CD4-positive, alpha-beta T cell (primary cell): ENCODE measurements at regions not wholly inside any gene's neighbourhood (a gene's known extent, or its start where the extent isn't known, plus 50 kb on each side); places are given as distances from the start of the nearest gene placed in this dataset.

Source experiments
- ATAC-seq: fragments of 200-7000 bp; cut with Tn5 transposase; one replicate; pipeline ENCODE4 v1.10.0; 2022; ENCODE audit warnings: mild to moderate bottlenecking; ENCODE audit not compliant: poor library complexity
- CTCF ChIA-PET: fragments of 350-600 bp; sonication (Branson Sonifier 250); formaldehyde crosslinking; loops from one replicate; lab custom pipeline; 2021; ENCODE audit warnings: antibody characterized with exemption, inconsistent platforms; lab: Charles Lee
- POLR2A ChIA-PET: fragments of 350-600 bp; sonication (Branson Sonifier 250); formaldehyde crosslinking; loops from one replicate; lab custom pipeline; 2021; ENCODE audit warnings: antibody characterized with exemption, inconsistent platforms; lab: Charles Lee
- DNase-seq, 14 experiments: peaks; one replicate each; pipeline ENCODE4 v3.0.0-alpha.2; 2013 to 2020; ENCODE audit warnings: mixed read lengths in 2 of 14
- H3K27ac ChIP-seq, 2 donors: one replicate each; pipeline versions ENCODE4 v1.5.1 to v1.7.0; 2013; ENCODE audit warnings: low read length in 2 of 2, low read depth in 1 of 2, mild to moderate bottlenecking in 1 of 2
- H3K27me3 ChIP-seq, 2 experiments: 1 replicate in 1 of 2; 2 replicates in 1 of 2; pipeline versions ENCODE4 v1.6.1 to v1.7.0; 2013; ENCODE audit warnings: low read length in 2 of 2, control low read depth in 1 of 2, mild to moderate bottlenecking in 1 of 2, moderate library complexity in 1 of 2; ENCODE audit not compliant: insufficient read depth in 2 of 2, control insufficient read depth in 1 of 2
- H3K36me3 ChIP-seq: one replicate; pipeline ENCODE4 v1.6.1; 2013; ENCODE audit warnings: low read length, control low read depth; ENCODE audit not compliant: insufficient read depth
- H3K4me1 ChIP-seq: one replicate; pipeline ENCODE4 v1.6.1; 2013; ENCODE audit warnings: low read length, control low read depth; ENCODE audit not compliant: insufficient read depth
- H3K4me3 ChIP-seq: one replicate; pipeline ENCODE4 v1.5.1; 2013; ENCODE audit warnings: mild to moderate bottlenecking, low read length, moderate library complexity
- H3K9me3 ChIP-seq, 2 experiments: 1 replicate in 1 of 2; 2 replicates in 1 of 2; pipeline versions ENCODE4 v1.6.1 to v1.7.0; 2013; ENCODE audit warnings: low read length in 2 of 2, mild to moderate bottlenecking in 2 of 2, control low read depth in 1 of 2, moderate library complexity in 1 of 2; ENCODE audit not compliant: control insufficient read depth in 1 of 2, insufficient read depth in 1 of 2
- H3K27ac Mint-ChIP-seq: one replicate; pipeline ENCODE4 v1.8.0; 2020; ENCODE audit warnings: mixed read lengths
- H3K27me3 Mint-ChIP-seq: one replicate; pipeline ENCODE4 v1.8.0; 2021; ENCODE audit warnings: mixed read lengths
- H3K36me3 Mint-ChIP-seq: one replicate; pipeline ENCODE4 v1.8.0; 2021; ENCODE audit warnings: low read depth, mixed read lengths
- H3K4me1 Mint-ChIP-seq: one replicate; pipeline ENCODE4 v1.8.0; 2021; ENCODE audit warnings: low read depth, mixed read lengths
- H3K4me3 Mint-ChIP-seq: one replicate; pipeline ENCODE4 v1.8.0; 2020; ENCODE audit warnings: mild to moderate bottlenecking, mixed read lengths
- H3K9me3 Mint-ChIP-seq: one replicate; pipeline ENCODE4 v1.8.0; 2020; ENCODE audit warnings: mixed read lengths
- intact Hi-C, 2 experiments: fragments of 100-400 bp; cut with DNase I in 1 of 2; cut with micrococcal nuclease in 1 of 2; formaldehyde crosslinking; loops; one replicate each; pipeline versions ENCODE4 v1.15.1 to v1.9.0; 2023 to 2025; cut with DNase I, micrococcal nuclease
- TF ChIP-seq, protein P1 (sequence below): fragments of 200-600 bp; IDR thresholded peaks from one replicate; pipeline ENCODE4 v1.8.0; 2022; ENCODE audit warnings: antibody characterized with exemption, mild to moderate bottlenecking

DNA sequence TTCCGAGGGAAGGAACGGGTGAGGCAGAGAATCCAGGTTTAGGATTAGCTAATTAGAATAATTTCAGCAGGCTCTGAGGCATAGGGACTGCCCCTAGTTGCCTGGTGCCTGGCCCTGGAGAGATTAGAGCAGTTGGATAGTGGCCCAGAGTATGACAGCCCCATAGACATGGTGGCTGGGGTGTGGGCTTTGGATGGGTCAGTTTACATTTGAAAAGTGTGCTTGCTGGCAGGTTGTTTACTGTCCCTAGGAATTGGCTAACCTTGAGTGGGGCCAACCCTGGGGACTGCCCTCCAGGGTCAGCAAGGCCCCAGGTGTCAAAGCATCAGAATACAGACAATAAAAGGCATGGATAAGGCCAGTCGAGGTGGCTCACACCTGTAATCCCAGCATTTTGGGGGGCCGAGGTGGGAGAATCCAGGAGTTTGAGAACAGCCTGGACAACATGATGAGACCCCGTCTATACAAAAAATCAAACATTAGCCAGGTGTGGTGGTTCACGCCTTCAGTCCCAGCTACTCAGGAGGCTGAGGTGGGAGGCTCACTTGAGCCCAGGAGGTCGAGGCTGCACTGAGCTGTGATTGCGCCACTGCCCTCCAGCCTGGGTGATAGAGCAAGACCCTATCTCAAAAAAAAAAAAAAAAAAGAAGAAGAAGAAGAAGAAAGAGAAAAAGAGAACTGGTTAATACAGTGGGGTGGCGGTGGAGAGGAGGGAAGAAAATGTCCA lies 182.3 kb upstream of the PWP1 start:
- ATAC-seq (no peak), DNase-seq (no peak)
- TF ChIP-seq, protein P1, sequence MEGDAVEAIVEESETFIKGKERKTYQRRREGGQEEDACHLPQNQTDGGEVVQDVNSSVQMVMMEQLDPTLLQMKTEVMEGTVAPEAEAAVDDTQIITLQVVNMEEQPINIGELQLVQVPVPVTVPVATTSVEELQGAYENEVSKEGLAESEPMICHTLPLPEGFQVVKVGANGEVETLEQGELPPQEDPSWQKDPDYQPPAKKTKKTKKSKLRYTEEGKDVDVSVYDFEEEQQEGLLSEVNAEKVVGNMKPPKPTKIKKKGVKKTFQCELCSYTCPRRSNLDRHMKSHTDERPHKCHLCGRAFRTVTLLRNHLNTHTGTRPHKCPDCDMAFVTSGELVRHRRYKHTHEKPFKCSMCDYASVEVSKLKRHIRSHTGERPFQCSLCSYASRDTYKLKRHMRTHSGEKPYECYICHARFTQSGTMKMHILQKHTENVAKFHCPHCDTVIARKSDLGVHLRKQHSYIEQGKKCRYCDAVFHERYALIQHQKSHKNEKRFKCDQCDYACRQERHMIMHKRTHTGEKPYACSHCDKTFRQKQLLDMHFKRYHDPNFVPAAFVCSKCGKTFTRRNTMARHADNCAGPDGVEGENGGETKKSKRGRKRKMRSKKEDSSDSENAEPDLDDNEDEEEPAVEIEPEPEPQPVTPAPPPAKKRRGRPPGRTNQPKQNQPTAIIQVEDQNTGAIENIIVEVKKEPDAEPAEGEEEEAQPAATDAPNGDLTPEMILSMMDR: no peak
- H3K4me3 ChIP-seq: no peak overlapping the region
- no peaks in the 10 kb centered on the region for H3K9me3 Mint-ChIP-seq
- intact Hi-C loops: no loop called here
- no peak overlapping the region for H3K27ac Mint-ChIP-seq
- H3K4me1 Mint-ChIP-seq: no peaks in the 10 kb centered on the region
- H3K36me3 ChIP-seq: no peaks in the 10 kb centered on the region
- no peak overlapping the region for H3K27ac ChIP-seq
- H3K9me3 ChIP-seq: peaks cover 0 to 8% of the 10 kb centered on the region in 2 experiments
- POLR2A ChIA-PET: no interaction called here
- CTCF ChIA-PET: no interaction called here
- H3K27me3 ChIP-seq: no peaks in the 10 kb centered on the region
- no peaks in the 10 kb centered on the region for H3K36me3 Mint-ChIP-seq
- no peak overlapping the region for H3K4me3 Mint-ChIP-seq
- no peaks in the 10 kb centered on the region for H3K4me1 ChIP-seq
- H3K27me3 Mint-ChIP-seq: no peaks in the 10 kb centered on the region

DNA sequence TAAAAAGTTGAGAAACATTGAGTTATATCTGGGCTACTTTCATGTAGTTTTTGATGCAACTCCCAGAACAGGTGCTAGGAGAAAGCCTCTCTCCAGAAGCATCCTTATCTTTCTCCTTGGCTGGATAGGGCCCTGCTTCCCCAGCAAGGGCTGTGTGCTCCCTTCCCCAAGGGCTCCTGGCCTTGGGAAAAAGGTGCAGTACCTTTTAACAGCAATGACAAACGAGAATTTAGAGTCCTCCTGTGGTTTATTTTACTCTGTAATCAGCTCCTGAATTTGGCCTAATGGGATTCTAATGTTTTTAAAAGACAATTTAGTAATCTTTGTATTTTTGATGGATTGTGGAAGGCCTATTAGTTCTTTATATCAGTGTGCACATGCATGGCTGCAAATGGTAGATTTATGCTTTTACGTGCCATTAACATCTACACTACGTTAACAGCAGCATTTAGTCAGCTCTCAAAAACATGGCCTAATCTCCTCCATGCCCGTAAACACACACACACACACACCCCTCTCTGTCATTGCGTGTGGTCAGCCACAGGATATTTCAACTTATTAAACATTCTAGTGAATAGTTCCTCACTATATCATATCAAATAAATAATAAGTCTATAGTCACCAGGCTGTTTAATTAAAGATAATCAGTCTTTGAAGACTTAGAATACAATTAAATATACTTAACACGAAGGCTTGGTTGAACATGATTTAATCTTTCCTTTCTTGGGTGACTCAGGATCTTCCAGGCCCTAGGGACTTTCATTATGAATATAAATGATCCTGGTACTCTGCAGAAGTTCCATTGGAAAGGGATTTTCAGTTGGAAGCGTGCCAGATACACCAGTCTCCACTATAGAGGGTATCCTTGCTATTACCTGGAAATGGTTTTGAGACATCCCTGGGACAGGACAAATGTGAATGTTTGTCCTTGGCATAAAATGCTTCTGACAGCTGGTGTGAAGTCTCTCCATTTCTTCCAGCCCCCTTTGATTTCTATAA lies 181.4 kb upstream of the PWP1 start:
- ChIA-PET POLR2A (no interaction called here), CTCF (no interaction called here)
- ATAC-seq (no peak), DNase-seq (no peak)
- Histone ChIP-seq H3K27ac (no peak overlapping the region), H3K9me3 (peaks cover 0 to 8% of the 10 kb centered on the region in 2 experiments), H3K36me3 (no peaks in the 10 kb centered on the region), H3K27me3 (no peaks in the 10 kb centered on the region), H3K4me3 (no peak overlapping the region), H3K4me1 (no peaks in the 10 kb centered on the region)
- Mint-ChIP-seq H3K9me3 (no peaks in the 10 kb centered on the region), H3K27me3 (no peaks in the 10 kb centered on the region), H3K27ac (no peak overlapping the region), H3K36me3 (no peaks in the 10 kb centered on the region), H3K4me1 (no peaks in the 10 kb centered on the region), H3K4me3 (no peak overlapping the region)
- TF ChIP-seq, protein P1: no peak
- intact Hi-C loops: no loop called here

DNA sequence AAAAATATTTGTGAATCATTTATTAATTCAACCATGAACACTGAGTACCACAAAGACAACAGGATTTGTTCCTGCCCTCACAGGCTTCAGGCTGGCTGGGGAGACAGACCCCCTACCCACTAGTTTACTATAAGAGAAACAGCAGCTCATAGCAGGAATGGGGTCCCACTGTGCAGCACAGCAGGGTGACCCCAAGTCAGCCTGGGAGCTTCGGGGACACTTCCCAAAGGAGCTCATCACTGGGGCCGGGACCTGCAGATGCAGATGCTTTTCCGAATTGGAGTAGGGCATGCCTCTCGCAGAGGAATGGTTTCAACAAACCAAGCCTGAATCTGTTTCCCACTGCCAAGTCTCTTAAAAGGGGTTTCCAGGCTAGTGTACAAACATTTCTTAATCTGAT lies 176.2 kb upstream of the PWP1 start:
- Histone ChIP-seq H3K4me1 (no peaks in the 10 kb centered on the region), H3K27ac (no peak overlapping the region), H3K27me3 (no peaks in the 10 kb centered on the region), H3K36me3 (no peaks in the 10 kb centered on the region), H3K4me3 (no peak overlapping the region), H3K9me3 (no peaks in the 10 kb centered on the region)
- Mint-ChIP-seq H3K27me3 (no peaks in the 10 kb centered on the region), H3K36me3 (no peaks in the 10 kb centered on the region), H3K4me1 (peaks cover 11% of the 10 kb centered on the region), H3K27ac (no peak overlapping the region), H3K4me3 (no peak overlapping the region), H3K9me3 (no peaks in the 10 kb centered on the region)
- intact Hi-C loops: no loop called here
- TF ChIP-seq, protein P1: no peak
- ChIA-PET POLR2A (no interaction called here), CTCF (no interaction called here)
- DNase-seq (no peak), ATAC-seq (no peak)
